Neural progenitor cell (in vitro differentiated cells): ENCODE measurements at regions not wholly inside any gene's neighbourhood (a gene's known extent, or its start where the extent isn't known, plus 50 kb on each side); places are given as distances from the start of the nearest gene placed in this dataset.

Experiments
- DNase-seq: peaks from one replicate; pipeline ENCODE4 v3.0.0-alpha.2; 2016; ENCODE audit warnings: low spot score
- H2AFZ ChIP-seq: fragments of 200-600 bp; sonication (generic); replicated peaks from 2 replicates; pipeline ENCODE4 v1.6.1; 2016; ENCODE audit warnings: antibody characterized with exemption
- H3F3A ChIP-seq: fragments of 200-600 bp; sonication (generic); 2 replicates; pipeline ENCODE4 v1.6.1; 2016; ENCODE audit warnings: antibody characterized with exemption, low read depth
- H3K27ac ChIP-seq: fragments of 200-600 bp; sonication (generic); 2 replicates; pipeline ENCODE4 v1.5.1; 2016; ENCODE audit warnings: mild to moderate bottlenecking
- H3K27me3 ChIP-seq: fragments of 200-600 bp; sonication (generic); 2 replicates; pipeline ENCODE4 v1.6.1; 2016; ENCODE audit warnings: mild to moderate bottlenecking, moderate library complexity
- H3K36me3 ChIP-seq: fragments of 200-600 bp; sonication (generic); 2 replicates; pipeline ENCODE4 v1.5.1; 2016
- H3K4me1 ChIP-seq: fragments of 200-600 bp; sonication (generic); 2 replicates; pipeline ENCODE4 v1.6.1; 2016; ENCODE audit warnings: mixed run types
- H3K4me2 ChIP-seq: fragments of 200-600 bp; sonication (generic); 2 replicates; pipeline ENCODE4 v1.6.1; 2016
- H3K4me3 ChIP-seq: fragments of 200-600 bp; sonication (generic); 2 replicates; pipeline ENCODE4 v1.5.1; 2016
- H3K79me2 ChIP-seq: fragments of 200-600 bp; sonication (generic); 2 replicates; pipeline ENCODE4 v1.6.1; 2016; ENCODE audit warnings: low read depth
- H3K9ac ChIP-seq: fragments of 200-600 bp; sonication (generic); 2 replicates; pipeline ENCODE4 v1.6.1; 2016
- H3K9me3 ChIP-seq: fragments of 200-600 bp; sonication (generic); 2 replicates; pipeline ENCODE4 v1.5.1; 2016; ENCODE audit warnings: low read depth
- H4K20me1 ChIP-seq: fragments of 200-600 bp; sonication (generic); 2 replicates; pipeline ENCODE4 v1.6.1; 2016; ENCODE audit warnings: low read depth
- H3K27ac Mint-ChIP-seq: 3 replicates; pipeline ENCODE4 v1.8.0; 2021; ENCODE audit warnings: mixed read lengths
- H3K27me3 Mint-ChIP-seq: 2 replicates; pipeline ENCODE4 v1.8.0; 2022; ENCODE audit warnings: low read depth, mild to moderate bottlenecking, inconsistent platforms, moderate library complexity, mixed read lengths; ENCODE audit not compliant: insufficient read depth
- H3K36me3 Mint-ChIP-seq: 3 replicates; pipeline ENCODE4 v1.8.0; 2021; ENCODE audit warnings: mixed read lengths
- H3K4me1 Mint-ChIP-seq: 3 replicates; pipeline ENCODE4 v1.8.0; 2021; ENCODE audit warnings: mixed read lengths
- H3K4me3 Mint-ChIP-seq: 3 replicates; pipeline ENCODE4 v1.8.0; 2021; ENCODE audit warnings: mild to moderate bottlenecking, moderate library complexity, mixed read lengths
- H3K9me3 Mint-ChIP-seq: 3 replicates; pipeline ENCODE4 v1.8.0; 2020; ENCODE audit warnings: mixed read lengths
- CTCF ChIP-seq: fragments of 200-600 bp; sonication (generic); IDR thresholded peaks from 2 replicates; pipeline ENCODE4 v1.5.1; 2017; ENCODE audit warnings: antibody characterized with exemption, mild to moderate bottlenecking
- EZH2 ChIP-seq: fragments of 200-600 bp; sonication (generic); IDR thresholded peaks from 2 replicates; pipeline ENCODE4 v1.6.1; 2017; ENCODE audit warnings: antibody characterized with exemption, mild to moderate bottlenecking, moderate library complexity
- EZH2phosphoT487 ChIP-seq: fragments of 200-600 bp; sonication (generic); IDR thresholded peaks from 2 replicates; pipeline ENCODE4 v1.6.1; 2017; ENCODE audit warnings: antibody characterized with exemption

GRCh38 chr15:98438907-98439306, 209.4 kb upstream of the IGF1R start:
- Histone ChIP-seq H3K36me3 (no peaks in the 10 kb centered on the region), H3K4me2 (no peak overlapping the region), H3K9ac (no peak overlapping the region), H3K79me2 (no peaks in the 10 kb centered on the region), H3F3A (peaks cover 4% of the 10 kb centered on the region), H3K27me3 (no peaks in the 10 kb centered on the region), H3K4me3 (no peak overlapping the region), H3K9me3 (no peaks in the 10 kb centered on the region), H4K20me1 (no peaks in the 10 kb centered on the region), H2AFZ (no peak overlapping the region), H3K27ac (no peak overlapping the region), H3K4me1 (peaks cover 15% of the 10 kb centered on the region)
- no peak overlapping the region for H3K27ac Mint-ChIP-seq
- TF ChIP-seq EZH2phosphoT487 = no peak
- H3K36me3 Mint-ChIP-seq = no peaks in the 10 kb centered on the region
- DNase-seq = no peak
- H3K4me3 Mint-ChIP-seq = no peak overlapping the region
- peaks cover 5% of the 10 kb centered on the region for H3K27me3 Mint-ChIP-seq
- H3K9me3 Mint-ChIP-seq = no peaks in the 10 kb centered on the region
- H3K4me1 Mint-ChIP-seq = peaks cover 23% of the 10 kb centered on the region

- no peaks in the 10 kb centered on the region for H3K27me3 ChIP-seq
- H3K9me3 ChIP-seq = no peaks in the 10 kb centered on the region
- H4K20me1 ChIP-seq = no peaks in the 10 kb centered on the region
- TF ChIP-seq CTCF (no peak), EZH2 (no peak), EZH2phosphoT487 (no peak)
- no peaks in the 10 kb centered on the region for H3K79me2 ChIP-seq
- H3K9ac ChIP-seq = no peak overlapping the region
- H3K4me3 ChIP-seq = no peak overlapping the region
- Mint-ChIP-seq H3K36me3 (no peaks in the 10 kb centered on the region), H3K27me3 (peaks cover 7% of the 10 kb centered on the region), H3K27ac (no peak overlapping the region), H3K4me1 (peaks cover 29% of the 10 kb centered on the region), H3K4me3 (no peak overlapping the region), H3K9me3 (no peaks in the 10 kb centered on the region)
- DNase-seq = no peak
- no peaks in the 10 kb centered on the region for H3K36me3 ChIP-seq
- H3F3A ChIP-seq = peaks cover 4% of the 10 kb centered on the region
- peaks cover 16% of the 10 kb centered on the region for H3K4me1 ChIP-seq
- H2AFZ ChIP-seq = no peak overlapping the region
- no peak overlapping the region for H3K27ac ChIP-seq
- H3K4me2 ChIP-seq = no peak overlapping the region
Measured at GRCh38 chr15:98439523-98439942, 208.8 kb upstream of the IGF1R start.

- Histone ChIP-seq H3F3A (peaks cover 4% of the 10 kb centered on the region), H3K9me3 (no peaks in the 10 kb centered on the region), H2AFZ (no peak overlapping the region), H4K20me1 (no peaks in the 10 kb centered on the region), H3K4me1 (peaks cover 16% of the 10 kb centered on the region), H3K4me3 (no peak overlapping the region), H3K79me2 (no peaks in the 10 kb centered on the region), H3K4me2 (no peak overlapping the region), H3K9ac (no peak overlapping the region), H3K27ac (no peak overlapping the region), H3K36me3 (no peaks in the 10 kb centered on the region), H3K27me3 (no peaks in the 10 kb centered on the region)
- TF ChIP-seq CTCF (no peak), EZH2 (no peak), EZH2phosphoT487 (no peak)
- no peak for DNase-seq
- Mint-ChIP-seq H3K4me3 (no peak overlapping the region), H3K27ac (peak overlapping the region; percentile 86), H3K4me1 (peaks cover 32% of the 10 kb centered on the region), H3K36me3 (no peaks in the 10 kb centered on the region), H3K27me3 (peaks cover 7% of the 10 kb centered on the region), H3K9me3 (peaks cover 2% of the 10 kb centered on the region)
Measured at GRCh38 chr15:98440917-98441316, 207.4 kb upstream of the IGF1R start.

- Mint-ChIP-seq H3K27me3 (peaks cover 10% of the 10 kb centered on the region), H3K27ac (peak overlapping the region; percentile 68)
Measured at GRCh38 chr15:98441599-98441998, 206.7 kb upstream of the IGF1R start.

More at GRCh38 chr15:98441599-98441998, 206.7 kb upstream of the IGF1R start:
- no peak overlapping the region for H3K9ac ChIP-seq
- TF ChIP-seq EZH2 (no peak), EZH2phosphoT487 (no peak), CTCF (no peak)
- H3K4me2 ChIP-seq = no peak overlapping the region
- no peaks in the 10 kb centered on the region for H3K27me3 ChIP-seq
- H3K4me1 ChIP-seq = peaks cover 16% of the 10 kb centered on the region
- no peak overlapping the region for H3K4me3 Mint-ChIP-seq
- peaks cover 4% of the 10 kb centered on the region for H3F3A ChIP-seq
- no peaks in the 10 kb centered on the region for H4K20me1 ChIP-seq
- H3K4me1 Mint-ChIP-seq = peaks cover 32% of the 10 kb centered on the region
- H3K27ac ChIP-seq = no peak overlapping the region
- no peaks in the 10 kb centered on the region for H3K9me3 ChIP-seq
- DNase-seq = no peak
- no peaks in the 10 kb centered on the region for H3K79me2 ChIP-seq
- H3K36me3 Mint-ChIP-seq = no peaks in the 10 kb centered on the region
- no peaks in the 10 kb centered on the region for H3K36me3 ChIP-seq
- no peak overlapping the region for H3K4me3 ChIP-seq
- no peak overlapping the region for H2AFZ ChIP-seq
- peaks cover 7% of the 10 kb centered on the region for H3K9me3 Mint-ChIP-seq
